ENCODE measurements at regions not wholly inside any gene's neighbourhood (a gene's known extent, or its start where the extent isn't known, plus 50 kb on each side); places are given as distances from the start of the nearest gene placed in this dataset.

DNA sequence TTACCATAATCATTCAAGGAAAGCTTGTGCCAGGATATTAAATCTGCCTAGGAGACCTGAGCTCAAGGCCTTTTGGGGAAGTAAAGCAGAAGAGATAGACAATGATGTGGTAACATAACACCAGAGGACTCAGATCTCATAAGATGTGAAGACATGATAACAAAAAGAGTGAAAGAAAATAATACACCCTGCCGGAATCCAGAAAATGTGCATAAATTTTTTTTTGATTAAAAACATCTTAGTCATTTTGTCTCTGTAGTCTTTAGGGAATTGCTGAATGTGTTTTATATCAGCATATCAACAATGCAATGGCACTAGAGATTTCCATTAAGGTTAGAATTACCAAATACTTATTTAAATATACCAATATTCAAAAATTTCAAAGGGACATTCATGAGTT lies 326.8 kb upstream of the ROBO1 start:
- intact Hi-C loops (cut with DNase I) = no loop called here
- no peak for ATAC-seq
- no peak for DNase-seq

DNA sequence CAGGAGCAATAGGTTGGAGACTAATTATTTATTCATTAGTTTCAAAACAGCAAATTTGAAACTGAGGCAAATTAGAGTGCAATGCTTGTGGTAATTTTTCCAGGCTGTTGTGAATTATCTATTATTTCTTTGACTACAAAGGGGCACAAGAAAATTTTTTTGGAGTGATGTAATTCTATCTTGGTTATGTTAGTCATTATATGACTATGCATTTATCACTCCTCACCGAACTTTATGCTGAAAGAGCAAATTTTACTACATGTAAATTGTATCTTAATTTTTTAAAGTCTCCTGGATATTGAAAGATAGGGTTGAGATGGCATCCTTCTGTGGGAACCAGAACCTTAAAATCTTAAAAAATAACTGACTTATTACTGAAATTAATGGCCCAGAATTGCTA lies 320.0 kb upstream of the ROBO1 start:
- intact Hi-C loops (cut with DNase I) = no loop called here
- ATAC-seq (no peak), DNase-seq (no peak)

DNA sequence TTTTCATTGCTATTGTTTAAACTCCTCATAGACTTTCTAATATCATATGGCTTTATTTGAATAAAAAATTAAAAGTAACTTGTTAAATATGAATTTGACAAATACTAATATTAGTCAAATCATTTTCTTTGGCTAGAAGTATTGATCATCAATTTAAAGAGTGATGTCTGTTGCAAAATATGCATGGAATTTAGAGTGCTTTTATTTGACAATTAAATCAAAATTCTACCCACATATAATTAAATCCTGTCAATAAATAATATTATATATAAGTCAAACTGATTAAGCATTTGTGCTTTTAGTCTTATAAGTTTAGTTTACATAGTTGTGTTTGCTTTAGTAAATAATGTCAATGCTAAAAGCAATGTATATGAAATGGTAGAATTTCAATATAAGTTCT lies 318.6 kb upstream of the ROBO1 start:
- intact Hi-C loops (cut with DNase I) = no loop called here
- ATAC-seq = no peak

DNA sequence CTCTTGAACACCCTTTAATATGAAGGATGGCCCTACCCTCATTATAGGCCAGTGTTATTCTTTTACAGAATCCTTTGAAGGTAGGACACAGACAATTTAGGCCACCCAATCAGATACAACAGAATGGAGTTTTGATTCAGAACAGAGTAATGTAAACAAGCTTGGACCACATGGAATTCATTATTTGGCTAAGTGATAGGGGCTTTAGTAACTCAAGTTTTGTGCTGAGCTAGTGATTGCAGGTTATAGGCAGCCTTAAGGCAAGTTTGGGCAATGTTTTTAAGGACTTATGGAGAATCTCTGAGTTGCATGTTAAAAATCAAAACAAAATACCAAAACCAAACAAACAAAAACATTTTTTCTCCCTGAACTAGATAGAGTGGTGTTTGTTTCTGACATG lies 312.1 kb upstream of the ROBO1 start:
- intact Hi-C loops (cut with DNase I) = no loop called here
- ATAC-seq (no peak), DNase-seq (no peak)

More for the DNA sequence above, 318.6 kb upstream of the ROBO1 start:
- no peak for DNase-seq

DNA sequence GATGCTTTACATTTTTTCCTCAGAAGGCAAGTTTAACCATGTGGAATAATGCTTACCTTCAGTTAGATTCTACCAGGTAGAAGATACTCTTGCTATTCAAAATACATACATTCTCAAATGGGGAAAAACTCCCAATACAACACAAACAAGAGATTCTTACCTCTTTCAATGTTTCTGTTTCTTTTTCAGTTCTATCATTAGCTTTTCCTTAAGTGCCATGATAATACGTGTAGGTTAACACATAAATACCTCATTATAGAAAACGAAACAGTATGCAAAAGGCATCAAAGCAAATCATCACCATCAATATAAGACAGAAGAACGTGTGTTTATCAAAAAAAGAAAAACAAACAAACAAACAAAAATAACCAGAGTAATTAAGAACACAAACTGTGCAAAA lies 300.7 kb upstream of the ROBO1 start:
- no peak for ATAC-seq
- no peak for DNase-seq
- intact Hi-C loops (cut with DNase I) = no loop called here

DNA sequence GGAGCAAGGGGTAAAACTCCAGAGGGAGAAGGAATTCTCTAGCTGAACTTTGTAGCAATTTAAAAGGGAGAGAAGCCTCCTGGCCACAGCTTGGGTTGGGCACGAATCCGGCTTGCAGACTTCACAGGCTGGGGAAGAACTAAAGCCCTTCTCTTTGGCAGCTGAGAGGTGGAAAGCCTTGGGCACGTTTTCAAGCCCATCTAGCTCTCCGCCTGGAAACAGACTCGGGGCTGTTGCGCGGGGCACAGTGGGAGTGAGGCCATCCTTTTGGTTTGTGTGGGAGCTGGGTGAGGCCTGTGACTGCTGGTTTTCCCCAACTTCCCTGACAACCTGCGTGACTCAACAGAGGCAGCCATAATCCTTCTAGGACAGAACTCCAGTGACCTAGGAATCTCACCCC lies 295.7 kb upstream of the ROBO1 start:
- DNase-seq = no peak
- ATAC-seq = no peak
- intact Hi-C loops (cut with DNase I) = no loop called here

DNA sequence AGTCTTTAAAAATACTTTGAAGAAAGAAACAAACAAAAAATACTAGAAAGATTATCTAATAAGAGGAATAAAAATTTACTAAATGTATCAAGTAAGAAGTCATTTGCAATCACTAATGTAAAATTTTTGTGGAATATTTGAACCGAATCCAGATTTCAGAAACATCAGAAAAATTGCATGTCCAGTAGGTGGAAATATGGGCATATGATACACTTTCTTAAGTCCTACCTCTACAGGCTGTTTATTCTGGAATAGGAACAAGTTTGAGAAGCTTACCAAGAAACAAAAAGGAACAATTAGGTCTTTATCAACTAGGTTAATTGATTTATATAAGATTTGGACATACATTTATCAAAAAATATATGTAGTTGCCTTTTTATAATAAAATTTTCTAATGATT lies 292.9 kb upstream of the ROBO1 start:
- intact Hi-C loops (cut with DNase I) = no loop called here
- ATAC-seq (no peak), DNase-seq (no peak)

DNA sequence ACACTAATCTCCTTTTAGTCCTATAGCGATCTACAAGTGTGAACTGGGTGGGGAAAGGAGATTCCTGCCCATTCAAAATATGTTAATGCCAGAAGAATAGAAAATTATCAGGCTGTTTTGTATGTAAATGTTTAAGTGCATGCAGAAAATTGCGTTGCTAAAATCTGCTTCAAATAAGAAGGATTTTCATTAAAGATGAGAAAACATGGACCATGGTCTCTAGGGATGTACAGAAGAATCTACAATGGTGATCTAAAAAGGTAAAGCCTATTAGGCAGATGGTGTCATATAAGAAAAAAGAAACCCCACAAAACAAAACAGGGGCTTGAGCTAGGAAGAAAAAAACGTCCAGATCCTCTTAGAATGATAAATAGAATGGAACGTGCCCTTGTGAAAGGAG lies 287.5 kb upstream of the ROBO1 start:
- ATAC-seq (no peak), DNase-seq (no peak)
- intact Hi-C loops (cut with DNase I) = no loop called here

DNA sequence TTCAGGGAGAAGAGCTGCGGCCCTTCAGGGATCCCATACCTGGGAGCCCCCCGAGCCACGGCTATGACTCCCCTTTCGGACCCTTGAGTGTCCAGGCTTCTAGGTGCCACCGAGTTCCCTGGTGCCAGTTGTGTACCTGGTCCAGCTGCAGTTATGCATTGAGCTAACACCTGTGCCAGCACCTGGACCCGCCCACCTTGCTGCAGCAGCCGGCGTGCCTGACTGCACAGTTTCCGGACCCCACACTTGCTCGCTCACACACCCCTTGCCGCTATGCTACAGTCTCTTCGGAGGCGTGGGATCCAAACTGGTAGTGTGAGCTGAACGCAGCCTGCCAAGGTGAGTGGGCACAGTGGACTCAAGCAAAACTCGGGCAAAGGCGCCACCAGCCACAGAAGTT lies 284.5 kb upstream of the ROBO1 start:
- DNase-seq (no peak), ATAC-seq (no peak)
- intact Hi-C loops (cut with DNase I) = no loop called here

DNA sequence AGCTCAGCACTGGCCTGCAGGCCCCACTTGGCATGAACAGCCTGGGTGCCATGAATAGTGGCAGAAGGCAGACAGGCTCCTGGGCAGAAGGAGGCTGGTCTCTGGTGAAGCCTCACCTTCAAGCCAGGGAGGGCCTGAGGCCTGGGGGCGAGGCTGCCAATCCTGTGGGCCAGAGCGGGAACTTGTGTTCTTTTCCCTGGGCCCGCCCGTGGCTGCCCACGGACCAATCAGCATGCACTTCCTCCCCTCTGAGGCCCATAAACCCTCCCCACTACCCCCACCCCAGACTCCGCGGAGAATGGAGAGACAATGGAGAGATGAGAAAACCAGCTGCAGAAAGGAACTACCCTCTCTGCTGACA lies 283.8 kb upstream of the ROBO1 start:
- intact Hi-C loops (cut with DNase I) = no loop called here
- DNase-seq (no peak), ATAC-seq (no peak)

DNA sequence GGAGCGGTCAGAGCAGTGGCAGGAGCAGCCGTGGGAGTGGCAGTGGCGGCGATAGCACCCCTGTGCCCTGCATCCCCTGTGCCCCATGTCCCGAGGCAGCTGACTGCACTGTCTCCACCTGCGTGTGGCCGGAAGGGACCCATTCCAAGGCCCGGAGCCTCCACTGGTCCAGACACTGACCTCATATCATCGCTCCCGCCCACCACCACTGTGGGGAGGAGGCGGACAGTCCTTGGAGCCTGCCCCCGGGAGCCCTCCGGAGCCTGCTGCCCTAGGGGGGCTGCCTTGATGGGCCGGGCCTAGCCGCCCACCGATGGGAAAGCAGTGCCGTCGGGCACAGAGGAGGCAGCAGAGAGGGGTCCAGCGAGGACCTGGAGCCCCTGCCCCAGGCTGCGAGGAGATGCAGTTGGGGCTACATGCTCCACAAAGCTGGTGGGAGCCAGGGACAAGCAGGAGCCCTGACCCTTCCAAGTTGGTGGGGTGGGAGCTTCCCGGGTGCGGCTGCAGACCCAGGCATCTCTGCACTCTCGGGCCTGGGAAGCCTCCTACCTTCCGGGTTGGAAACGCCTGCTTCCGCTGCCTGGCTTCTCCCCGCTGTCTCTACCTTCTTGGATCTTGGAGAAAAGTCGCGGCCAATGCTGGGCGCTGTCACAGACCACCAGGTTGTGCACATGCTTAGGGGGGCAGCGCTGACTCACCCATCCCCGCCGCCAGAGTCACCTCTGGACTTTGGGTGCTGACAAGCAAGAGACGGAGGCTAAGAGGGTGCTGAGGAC lies 283.2 kb upstream of the ROBO1 start:
- ATAC-seq (no peak), DNase-seq (no peak)
- intact Hi-C loops (cut with DNase I) = no loop called here

DNA sequence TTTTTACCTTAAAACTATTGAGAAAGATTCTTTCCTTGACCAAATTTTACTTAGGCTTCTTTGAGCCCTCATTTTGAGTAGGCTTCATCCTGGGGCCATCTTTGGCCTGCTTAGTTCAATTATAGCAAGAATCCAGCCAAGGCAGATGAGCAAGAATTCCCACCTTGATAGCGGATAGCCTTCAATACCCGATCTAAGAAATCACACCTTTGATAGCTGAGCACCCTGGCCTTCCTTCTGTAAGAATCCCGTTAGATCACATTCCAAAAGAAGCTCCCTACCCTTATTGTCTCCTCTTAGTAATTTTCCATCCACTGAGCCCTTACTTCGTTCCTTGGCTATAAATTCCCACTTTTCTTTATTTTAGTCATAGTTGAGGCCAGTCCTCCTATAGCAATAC lies 275.4 kb upstream of the ROBO1 start:
- ATAC-seq (no peak), DNase-seq (no peak)
- intact Hi-C loops (cut with DNase I) = no loop called here

DNA sequence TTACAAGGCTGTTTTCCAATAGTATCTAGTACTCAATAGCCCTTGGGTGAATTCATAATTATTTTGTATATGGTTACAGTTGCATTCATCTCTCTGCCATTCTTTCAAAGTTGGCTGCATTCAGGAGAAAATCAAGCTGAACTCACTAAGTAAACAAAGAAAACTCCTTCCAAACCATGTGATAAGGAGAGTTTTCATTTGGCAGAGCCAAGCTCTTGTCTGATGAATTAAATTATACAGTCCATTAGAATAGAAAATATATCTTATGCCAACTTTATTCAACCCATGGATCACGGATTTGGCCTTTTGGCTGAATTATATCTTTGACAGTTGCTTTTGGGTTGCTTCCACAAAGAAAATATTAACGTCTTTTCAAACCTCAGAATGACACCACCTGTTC lies 272.3 kb upstream of the ROBO1 start:
- intact Hi-C loops (cut with DNase I) = no loop called here
- DNase-seq (no peak), ATAC-seq (no peak)

DNA sequence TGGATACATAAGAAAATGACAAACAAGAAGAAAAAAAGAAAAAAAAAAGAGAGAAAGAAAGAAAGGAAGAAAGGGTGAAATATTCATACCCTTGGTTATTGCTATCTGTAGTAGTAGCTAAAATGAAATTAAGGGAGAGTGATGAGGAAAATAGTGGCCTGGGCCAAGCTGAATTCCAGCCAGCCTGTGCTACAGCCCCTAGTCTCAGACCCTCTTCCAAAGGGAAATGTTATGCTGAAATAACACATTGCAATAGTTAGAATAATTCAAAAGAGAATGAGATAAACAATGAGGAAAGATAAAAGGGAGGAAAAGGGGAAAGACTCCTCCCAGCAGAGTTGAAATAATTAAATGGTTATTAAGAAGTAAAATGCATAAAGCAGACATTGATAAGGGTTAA lies 268.4 kb upstream of the ROBO1 start:
- intact Hi-C loops (cut with DNase I) = no loop called here
- no peak for DNase-seq

DNA sequence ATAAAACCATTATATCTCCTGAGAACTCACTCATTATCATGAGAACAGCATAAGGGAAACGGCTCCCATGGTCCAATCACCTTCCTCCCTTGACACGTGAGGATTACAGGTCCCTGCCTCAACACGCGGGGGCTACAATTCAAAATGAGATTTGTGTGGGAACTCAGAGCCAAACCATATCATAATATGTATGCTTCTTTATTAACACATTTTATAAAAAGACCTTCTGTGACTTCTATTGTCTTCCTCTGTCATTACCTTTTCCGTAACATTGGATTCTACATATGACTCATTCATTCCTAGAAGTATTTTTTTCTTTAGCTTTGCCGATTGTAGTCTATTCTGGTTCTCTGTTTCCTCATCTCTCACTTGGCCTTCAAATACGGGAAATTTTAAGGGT lies 267.2 kb upstream of the ROBO1 start:
- ATAC-seq (no peak), DNase-seq (no peak)
- intact Hi-C loops (cut with DNase I) = no loop called here

More for the DNA sequence above, 268.4 kb upstream of the ROBO1 start:
- no peak for ATAC-seq

DNA sequence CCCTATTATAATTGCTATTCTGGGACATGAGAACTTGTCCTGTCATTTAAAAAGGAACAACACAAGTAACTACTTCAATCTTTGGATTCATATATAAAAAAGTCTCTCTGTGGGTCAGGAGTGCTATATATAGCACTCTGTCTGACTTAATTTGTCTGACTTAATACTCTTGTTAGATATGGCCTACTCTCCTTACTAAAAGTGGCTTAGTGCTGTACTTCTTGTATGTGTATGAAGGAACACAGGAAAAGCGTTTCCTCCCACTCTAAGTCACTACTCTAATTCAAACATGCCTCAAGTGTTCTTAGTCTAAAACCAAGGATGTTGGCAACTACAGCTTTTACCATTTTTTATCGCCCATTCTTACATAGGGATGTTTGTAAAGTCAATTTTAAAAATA lies 255.2 kb upstream of the ROBO1 start:
- ATAC-seq (no peak), DNase-seq (no peak)
- intact Hi-C loops (cut with DNase I) = no loop called here

DNA sequence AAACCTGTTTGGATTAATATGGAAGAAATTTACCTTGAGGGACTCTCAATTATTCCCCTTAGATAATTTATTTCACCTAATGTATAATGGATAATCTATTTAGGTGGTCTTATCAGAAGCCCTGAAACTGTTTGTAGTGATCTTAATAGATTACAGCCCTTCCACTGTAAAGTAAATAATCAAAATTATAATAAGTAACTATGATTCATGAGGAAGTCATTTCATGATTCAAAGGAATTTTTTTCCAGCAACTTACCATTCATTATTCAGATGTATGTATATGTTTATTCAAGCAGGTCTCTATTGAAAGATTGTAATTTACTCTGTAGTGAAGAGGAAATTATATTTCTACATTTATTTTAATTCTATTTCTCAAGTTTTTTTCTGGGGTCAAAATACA lies 250.6 kb upstream of the ROBO1 start:
- intact Hi-C loops (cut with DNase I) = no loop called here
- no peak for ATAC-seq
- no peak for DNase-seq

DNA sequence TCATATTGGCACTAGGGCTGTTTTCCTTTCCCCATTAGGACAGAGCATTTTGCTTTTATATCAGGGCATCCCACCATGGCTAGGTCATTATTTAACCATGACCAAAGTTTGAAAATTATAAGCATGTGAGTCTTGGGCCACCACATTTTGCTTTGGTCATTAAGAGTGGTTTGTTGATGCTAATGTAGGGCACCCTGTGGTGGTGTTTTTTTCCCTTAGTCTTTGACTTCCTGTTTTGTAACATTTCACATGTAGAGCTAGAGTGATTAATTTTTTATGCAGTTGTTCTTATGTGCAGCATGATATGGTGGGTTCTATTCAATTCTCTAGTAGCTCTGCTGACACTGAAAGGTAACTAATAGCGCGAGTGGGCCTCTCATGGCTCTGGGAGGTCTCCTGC lies 249.6 kb upstream of the ROBO1 start:
- DNase-seq = no peak
- intact Hi-C loops (cut with DNase I) = no loop called here
- no peak for ATAC-seq

DNA sequence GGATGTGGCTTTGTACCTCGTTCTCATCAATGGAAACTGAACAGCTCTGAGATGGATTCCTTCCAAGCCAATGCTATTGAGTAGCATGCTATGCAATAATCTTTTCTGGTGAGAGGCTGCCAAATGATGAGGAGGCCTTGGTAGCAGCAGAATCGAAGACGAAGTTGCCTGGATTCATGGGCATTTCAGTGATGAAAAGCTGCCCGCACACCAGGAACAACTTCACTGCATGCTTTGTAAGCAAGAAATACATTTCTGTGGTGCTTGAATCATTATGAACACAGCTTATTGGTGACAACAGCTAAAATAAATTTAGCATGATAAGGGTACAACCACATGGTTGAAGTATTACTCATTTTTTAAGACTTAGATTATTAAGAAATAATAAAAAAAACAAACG lies 246.8 kb upstream of the ROBO1 start:
- ATAC-seq (no peak), DNase-seq (no peak)
- intact Hi-C loops (cut with DNase I) = no loop called here

DNA sequence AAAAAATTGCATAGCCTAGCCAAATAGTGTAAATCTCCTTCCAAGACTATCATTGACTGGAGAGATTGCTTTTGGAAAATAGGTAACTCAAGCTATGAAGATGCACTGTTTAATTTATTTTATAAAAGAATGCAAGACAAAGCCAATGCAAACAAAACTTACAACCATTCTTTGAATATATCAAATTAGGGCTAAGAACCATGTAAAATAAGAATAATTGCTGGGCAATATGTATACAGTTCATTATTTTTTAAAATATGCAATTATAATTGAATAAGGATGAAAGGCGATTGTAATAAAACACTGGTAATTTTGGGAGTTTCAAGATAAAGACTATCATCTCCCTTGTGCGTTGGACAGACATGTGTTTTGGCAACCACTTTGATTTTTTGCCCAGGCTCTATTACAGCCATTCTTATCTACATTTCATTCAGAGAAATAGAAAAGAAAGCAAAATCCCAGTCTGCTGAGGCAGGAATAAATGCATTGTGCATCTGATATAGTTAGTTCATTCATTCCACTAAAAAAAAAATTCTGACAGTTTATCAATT lies 242.3 kb upstream of the ROBO1 start:
- no peak for DNase-seq
- peak in 1 of 2 donors; percentile 30 for ATAC-seq
- intact Hi-C loops (cut with DNase I) = no loop called here

DNA sequence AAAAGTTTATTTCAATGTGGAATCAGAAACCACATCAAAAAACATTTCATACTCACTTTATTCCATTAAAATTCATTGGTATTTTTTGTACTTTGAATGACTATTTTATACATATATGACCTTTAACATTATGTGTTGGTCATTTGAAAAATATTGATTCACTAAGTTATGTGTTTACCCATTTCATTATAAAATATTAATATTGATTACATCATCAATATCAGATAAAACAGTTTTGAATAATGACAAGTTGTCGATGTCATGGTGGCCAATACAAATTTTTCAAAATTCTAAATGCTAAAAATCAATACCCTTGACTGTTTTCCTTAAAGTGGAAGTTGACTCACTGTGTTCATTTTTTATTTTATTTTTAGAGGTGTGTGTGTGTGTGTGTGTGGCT lies 239.7 kb upstream of the ROBO1 start:
- intact Hi-C loops (cut with DNase I) = no loop called here
- no peak for ATAC-seq
- no peak for DNase-seq

DNA sequence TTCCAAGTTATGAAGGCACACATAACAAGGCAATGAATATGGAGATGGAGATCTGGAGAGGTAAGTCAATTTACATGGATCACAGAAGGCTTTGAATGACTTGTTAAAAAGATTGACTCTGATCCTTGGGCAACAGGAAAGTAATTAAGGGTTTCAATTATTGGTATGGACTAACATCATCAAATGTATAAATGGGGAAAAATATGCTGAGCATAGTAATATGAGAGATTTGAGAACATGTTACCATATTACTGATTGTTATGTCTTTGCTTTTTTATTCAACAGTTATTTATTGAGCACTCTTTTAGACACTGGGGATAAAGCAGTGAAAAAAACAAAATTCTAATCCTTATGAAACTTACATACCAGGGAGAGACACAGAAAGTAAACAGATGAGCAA lies 238.5 kb upstream of the ROBO1 start:
- intact Hi-C loops (cut with DNase I) = no loop called here
- DNase-seq (no peak), ATAC-seq (no peak)
